NB4 (cell line): ENCODE measurements at regions not wholly inside any gene's neighbourhood (a gene's known extent, or its start where the extent isn't known, plus 50 kb on each side); places are given as distances from the start of the nearest gene placed in this dataset.

Source experiments
- DNase-seq: peaks from one replicate; pipeline ENCODE4 v3.0.0; 2010; ENCODE audit warnings: low read depth
- H3K4me3 ChIP-seq: one replicate; pipeline ENCODE4 v1.5.1; 2011; ENCODE audit warnings: mild to moderate bottlenecking, low read depth, low read length, moderate library complexity
- CTCF ChIP-seq: IDR thresholded peaks from one replicate; pipeline ENCODE4 v1.5.1; 2012; ENCODE audit warnings: low read depth, low read length
- MYC ChIP-seq: IDR thresholded peaks from 2 replicates; pipeline ENCODE4 v1.6.1; 2011; ENCODE audit warnings: low read depth, low read length
- POLR2A ChIP-seq: IDR thresholded peaks from 2 replicates; pipeline ENCODE4 v1.6.1; 2011; ENCODE audit warnings: mild to moderate bottlenecking; ENCODE audit not compliant: insufficient read length; ENCODE audit errors: extremely low read depth
- TF ChIP-seq, protein P1 (sequence below): IDR thresholded peaks from 2 replicates; pipeline ENCODE4 v1.6.1; 2011; ENCODE audit warnings: low read depth, low read length

DNA sequence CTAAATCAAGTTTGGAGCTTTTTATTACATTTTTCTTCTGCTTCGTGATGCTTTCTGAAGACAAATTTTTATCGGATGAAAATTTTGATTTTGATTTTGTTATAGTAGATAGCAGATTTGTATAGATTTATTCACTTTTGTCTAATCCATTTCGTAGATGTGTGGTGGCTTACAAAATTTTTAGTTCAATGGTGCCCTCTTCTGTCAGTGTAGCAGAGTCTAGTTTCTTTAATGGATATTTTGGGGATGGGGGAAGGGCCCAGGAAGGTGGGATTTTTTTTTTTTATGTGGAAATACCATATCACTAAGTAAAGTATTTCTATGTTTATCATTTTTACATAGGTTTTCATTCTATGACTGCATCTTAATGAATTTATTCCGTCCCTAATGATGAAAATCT is 259.9 kb upstream of the TARS1 start:
- TF ChIP-seq MYC = no peak
- peak; percentile 17 for TF ChIP-seq CTCF
- no peak for TF ChIP-seq POLR2A
- TF ChIP-seq, protein P1, sequence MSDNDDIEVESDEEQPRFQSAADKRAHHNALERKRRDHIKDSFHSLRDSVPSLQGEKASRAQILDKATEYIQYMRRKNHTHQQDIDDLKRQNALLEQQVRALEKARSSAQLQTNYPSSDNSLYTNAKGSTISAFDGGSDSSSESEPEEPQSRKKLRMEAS = no peak
- DNase-seq = peak; percentile 32
- H3K4me3 ChIP-seq = no peak overlapping the region

DNA sequence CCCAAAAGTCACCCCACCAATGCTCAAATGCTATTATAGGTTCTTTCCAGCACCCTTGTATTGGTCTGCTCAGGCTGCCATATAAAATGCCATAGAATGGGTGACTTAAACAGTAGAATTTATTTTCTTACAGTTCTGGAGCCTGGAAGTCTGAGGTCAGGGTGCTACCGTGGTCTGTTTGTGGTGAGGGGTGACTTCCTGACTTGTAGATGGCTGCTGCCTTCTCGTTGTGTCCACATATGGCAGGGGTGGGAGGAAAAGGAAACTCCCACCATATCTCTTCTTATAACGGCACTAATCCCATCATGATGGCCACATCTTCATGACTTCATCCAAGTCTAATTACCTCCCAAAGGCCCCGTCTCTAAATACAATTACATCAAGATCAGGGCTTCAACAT is 257.8 kb upstream of the TARS1 start:
- H3K4me3 ChIP-seq = no peak overlapping the region
- TF ChIP-seq MYC (no peak), CTCF (no peak), POLR2A (no peak)
- TF ChIP-seq, protein P1 = no peak
- DNase-seq = peak; percentile 47

GRCh38 chr5:33184367-33184766 is 256.4 kb upstream of the TARS1 start:
- DNase-seq = no peak
- H3K4me3 ChIP-seq = no peak overlapping the region
- TF ChIP-seq POLR2A (no peak), CTCF (no peak), MYC (no peak)
- TF ChIP-seq, protein P1 = no peak

GRCh38 chr5:33188089-33188488 is 252.7 kb upstream of the TARS1 start:
- no peak overlapping the region for H3K4me3 ChIP-seq
- no peak for TF ChIP-seq POLR2A
- DNase-seq = no peak

- no peak overlapping the region for H3K4me3 ChIP-seq
- DNase-seq = no peak
- TF ChIP-seq CTCF (no peak), MYC (no peak), POLR2A (no peak)
- TF ChIP-seq, protein P1 = no peak
Observed at GRCh38 chr5:33194914-33195313, 245.9 kb upstream of the TARS1 start.

GRCh38 chr5:33195431-33196165 is 245.2 kb upstream of the TARS1 start:
- DNase-seq = no peak

More at GRCh38 chr5:33195431-33196165, 245.2 kb upstream of the TARS1 start:
- TF ChIP-seq CTCF (no peak), MYC (no peak), POLR2A (no peak)
- TF ChIP-seq, protein P1 = no peak
- no peak overlapping the region for H3K4me3 ChIP-seq
